Esophagus squamous epithelium (tissue), 5 donors: ENCODE measurements at regions not wholly inside any gene's neighbourhood (a gene's known extent, or its start where the extent isn't known, plus 50 kb on each side); places are given as distances from the start of the nearest gene placed in this dataset.

Source experiments
- DNase-seq: peaks from one replicate; lab custom pipeline; 2025; lab: John Stamatoyannopoulos, UW
- H3K27ac ChIP-seq, 4 donors: fragments of 200-600 bp; sonication (generic); one replicate each; pipeline ENCODE4 v1.5.1; 2016 to 2019; ENCODE audit warnings: mild to moderate bottlenecking in 1 of 4
- H3K27me3 ChIP-seq, 4 donors: fragments of 200-600 bp; sonication (generic); 1 replicate in 3 of 4; 2 replicates in 1 of 4; pipeline versions ENCODE4 v1.5.1 to v1.6.0; 2017 to 2021; ENCODE audit warnings: antibody characterized with exemption in 1 of 4
- H3K36me3 ChIP-seq, 3 donors: fragments of 200-600 bp; sonication (generic); one replicate each; pipeline ENCODE4 v1.5.1; 2016 to 2019
- H3K4me1 ChIP-seq, 3 donors: fragments of 200-600 bp; sonication (generic); one replicate each; pipeline ENCODE4 v1.5.1; 2017 to 2019
- H3K4me3 ChIP-seq, 4 donors: fragments of 200-600 bp; sonication (generic); 1 replicate in 3 of 4; 2 replicates in 1 of 4; pipeline ENCODE4 v1.5.1; 2016 to 2019; ENCODE audit warnings: mild to moderate bottlenecking in 2 of 4, moderate library complexity in 1 of 4
- H3K9me3 ChIP-seq, 3 donors: fragments of 200-600 bp; sonication (generic); one replicate each; pipeline ENCODE4 v1.5.1; 2016 to 2019
- CTCF ChIP-seq, 6 experiments: fragments of 450-650 bp in 4 of 6; fragments of 200-600 bp in 2 of 6; sonication (generic) in 2 of 6; IDR thresholded peaks; one replicate each; pipeline ENCODE4 v1.5.1; 2016 to 2019; ENCODE audit warnings: antibody characterized with exemption in 6 of 6, mild to moderate bottlenecking in 4 of 6, moderate library complexity in 4 of 6
- POLR2A ChIP-seq, 4 donors: fragments of 450-650 bp; IDR thresholded peaks; one replicate each; pipeline ENCODE4 v1.6.1; 2017; ENCODE audit warnings: antibody characterized with exemption in 4 of 4, mild to moderate bottlenecking in 4 of 4, moderate library complexity in 3 of 4
- WGBS, 2 donors: methylation state at CpG; one replicate each; pipeline ENCODE4 v1.1.5; 2018; 5-methylcytosine and 5-hydroxymethylcytosine counted together
- intact Hi-C: fragments of 100-400 bp; cut with DNase I; formaldehyde crosslinking; loops from one replicate; pipeline ENCODE4 v1.15.0; 2022
- donor health status: DM: yes; HTN: yes; CAD: no.

- Histone ChIP-seq H3K27ac (no peak overlapping the region), H3K36me3 (no peaks in the 10 kb centered on the region), H3K27me3 (no peaks in the 10 kb centered on the region), H3K4me1 (peaks cover 0 to 31% (median 5%) of the 10 kb centered on the region in 3 donors), H3K9me3 (no peaks in the 10 kb centered on the region), H3K4me3 (no peak overlapping the region)
- intact Hi-C loops: no loop called here
- TF ChIP-seq POLR2A (IDR thresholded peaks at IDR 0.05) (no peak), CTCF (IDR thresholded peaks at IDR 0.05) (no peak)
- no peak for DNase-seq
- 63 to 76% methylated on average over 1 of the region's 1 CpG for WGBS, 2 donors
Observed at GRCh38 chr5:61811052-61811451, 479.0 kb downstream of the ZSWIM6 start.

- H3K4me1 ChIP-seq: peaks cover 0 to 35% (median 9%) of the 10 kb centered on the region in 3 donors
- no peak for DNase-seq
- 29 to 60% methylated on average over 1 of the region's 1 CpG for WGBS, 2 donors
- no peak for TF ChIP-seq CTCF (IDR thresholded peaks at IDR 0.05)
- no peak for TF ChIP-seq POLR2A (IDR thresholded peaks at IDR 0.05)
- no peaks in the 10 kb centered on the region for H3K27me3 ChIP-seq
- no peaks in the 10 kb centered on the region for H3K9me3 ChIP-seq
- intact Hi-C loops: no loop called here
- H3K4me3 ChIP-seq: no peak overlapping the region
- no peak overlapping the region for H3K27ac ChIP-seq
- H3K36me3 ChIP-seq: no peaks in the 10 kb centered on the region
Observed at GRCh38 chr5:61813361-61813760, 481.3 kb downstream of the ZSWIM6 start.

- peaks cover 0 to 16% (median 4%) of the 10 kb centered on the region in 3 donors for H3K4me1 ChIP-seq
- no peaks in the 10 kb centered on the region for H3K9me3 ChIP-seq
- no peak for TF ChIP-seq POLR2A (IDR thresholded peaks at IDR 0.05)
- TF ChIP-seq CTCF (IDR thresholded peaks at IDR 0.05): no peak
- H3K27ac ChIP-seq: no peak overlapping the region
- H3K36me3 ChIP-seq: no peaks in the 10 kb centered on the region
- intact Hi-C loops: no loop called here
- peaks cover 0 to 4% (median 0%) of the 10 kb centered on the region in 4 donors for H3K27me3 ChIP-seq
- 92 to 93% methylated on average over 1 of the region's 1 CpG for WGBS, 2 donors
- DNase-seq: no peak
- no peak overlapping the region for H3K4me3 ChIP-seq
Observed at GRCh38 chr5:61815339-61815738, 483.3 kb downstream of the ZSWIM6 start.

GRCh38 chr5:61816146-61816545, 484.1 kb downstream of the ZSWIM6 start:
- WGBS, 2 donors: 89 to 90% methylated on average over 9 of the region's 9 CpGs
- peaks cover 0 to 16% (median 4%) of the 10 kb centered on the region in 3 donors for H3K4me1 ChIP-seq
- H3K4me3 ChIP-seq: no peak overlapping the region
- TF ChIP-seq POLR2A (IDR thresholded peaks at IDR 0.05): no peak
- no peak for TF ChIP-seq CTCF (IDR thresholded peaks at IDR 0.05)
- DNase-seq: no peak
- H3K27me3 ChIP-seq: peaks cover 0 to 4% (median 0%) of the 10 kb centered on the region in 4 donors
- intact Hi-C loops: no loop called here
- H3K36me3 ChIP-seq: no peaks in the 10 kb centered on the region
- no peak overlapping the region for H3K27ac ChIP-seq
- no peaks in the 10 kb centered on the region for H3K9me3 ChIP-seq

- no peak for TF ChIP-seq CTCF (IDR thresholded peaks at IDR 0.05)
- no peak for TF ChIP-seq POLR2A (IDR thresholded peaks at IDR 0.05)
- WGBS, 2 donors: 64 to 68% methylated on average over 11 of the region's 11 CpGs
- Histone ChIP-seq H3K27me3 (peaks cover 0 to 4% (median 0%) of the 10 kb centered on the region in 4 donors), H3K4me1 (peaks cover 0 to 16% (median 4%) of the 10 kb centered on the region in 3 donors), H3K9me3 (no peaks in the 10 kb centered on the region), H3K4me3 (no peak overlapping the region), H3K36me3 (no peaks in the 10 kb centered on the region), H3K27ac (no peak overlapping the region)
- no peak for DNase-seq
- intact Hi-C loops: no loop called here
Observed at GRCh38 chr5:61816585-61817450, 484.8 kb downstream of the ZSWIM6 start.
